Lung (tissue), 11 donors: ENCODE measurements at regions not wholly inside any gene's neighbourhood (a gene's known extent, or its start where the extent isn't known, plus 50 kb on each side); places are given as distances from the start of the nearest gene placed in this dataset.

Source experiments
- ATAC-seq: fragments of 200-7000 bp; cut with Tn5 transposase; one replicate; pipeline ENCODE4 v1.9.1; 2020; ENCODE audit warnings: moderate number of reproducible peaks; ENCODE audit not compliant: insufficient read depth, low FRiP score
- DNase-seq, 3 donors: peaks; one replicate each; pipeline ENCODE4 v3.0.0-alpha.2; 2013 to 2017
- H3K27ac ChIP-seq, 2 donors: one replicate each; pipeline ENCODE4 v1.5.1; 2013; ENCODE audit warnings: mild to moderate bottlenecking in 2 of 2, moderate library complexity in 2 of 2, control low read depth in 1 of 2, inconsistent platforms in 1 of 2, low read depth in 1 of 2, low read length in 1 of 2
- H3K27me3 ChIP-seq, 3 donors: one replicate each; pipeline ENCODE4 v1.5.1; 2013; ENCODE audit warnings: low read length in 2 of 3; ENCODE audit not compliant: control insufficient read depth in 3 of 3, insufficient read depth in 3 of 3
- H3K36me3 ChIP-seq, 4 donors: one replicate each; pipeline ENCODE4 v1.5.1; 2013; ENCODE audit warnings: low read length in 4 of 4, mild to moderate bottlenecking in 1 of 4, moderate library complexity in 1 of 4; ENCODE audit not compliant: control insufficient read depth in 4 of 4, insufficient read depth in 4 of 4
- H3K4me1 ChIP-seq, 5 donors: one replicate each; pipeline ENCODE4 v1.5.1; 2013; ENCODE audit warnings: low read length in 5 of 5, mild to moderate bottlenecking in 2 of 5, moderate library complexity in 1 of 5; ENCODE audit not compliant: control insufficient read depth in 5 of 5, insufficient read depth in 5 of 5
- H3K4me3 ChIP-seq: one replicate; pipeline ENCODE4 v1.5.1; 2013; ENCODE audit warnings: mild to moderate bottlenecking, control low read depth, moderate library complexity
- H3K9ac ChIP-seq, 2 donors: one replicate each; pipeline ENCODE4 v1.5.1; 2013; ENCODE audit warnings: low read length in 2 of 2, control low read depth in 1 of 2; ENCODE audit not compliant: insufficient read depth in 1 of 2
- H3K9me3 ChIP-seq, 4 donors: one replicate each; pipeline ENCODE4 v1.5.1; 2013; ENCODE audit warnings: low read length in 3 of 4, mild to moderate bottlenecking in 1 of 4, moderate library complexity in 1 of 4; ENCODE audit not compliant: control insufficient read depth in 4 of 4, insufficient read depth in 3 of 4
- WGBS, 2 donors: extraction: QIAGEN DNeasy Blood & Tissue Kit; methylation state at CpG; one replicate each; pipeline ENCODE4 v1.1.7; 2013; 5-methylcytosine and 5-hydroxymethylcytosine counted together
- TF ChIP-seq, protein P1 (sequence below): IDR thresholded peaks from 2 replicates; pipeline ENCODE4 v1.5.1; 2012; ENCODE audit warnings: mild to moderate bottlenecking; ENCODE audit errors: control extremely low read depth, extremely low read depth
- donor health status: control.
- donor health status: control.
- donor health status: Bipolar disorder and iron deficiency.
- donor health status: healthy.
- donor health status: DM: yes; HTN: yes; CAD: no.

GRCh38 chrX:121886557-121886956, 839.1 kb downstream of the GLUD2 start:
- H3K27ac ChIP-seq, result no peak overlapping the region
- H3K4me3 ChIP-seq, result no peak overlapping the region
- H3K36me3 ChIP-seq, result no peaks in the 10 kb centered on the region
- no peaks in the 10 kb centered on the region for H3K4me1 ChIP-seq
- H3K9ac ChIP-seq, result no peak overlapping the region
- H3K9me3 ChIP-seq, result no peaks in the 10 kb centered on the region
- no peaks in the 10 kb centered on the region for H3K27me3 ChIP-seq
- ATAC-seq (no peak), DNase-seq (no peak)
- TF ChIP-seq, protein P1, sequence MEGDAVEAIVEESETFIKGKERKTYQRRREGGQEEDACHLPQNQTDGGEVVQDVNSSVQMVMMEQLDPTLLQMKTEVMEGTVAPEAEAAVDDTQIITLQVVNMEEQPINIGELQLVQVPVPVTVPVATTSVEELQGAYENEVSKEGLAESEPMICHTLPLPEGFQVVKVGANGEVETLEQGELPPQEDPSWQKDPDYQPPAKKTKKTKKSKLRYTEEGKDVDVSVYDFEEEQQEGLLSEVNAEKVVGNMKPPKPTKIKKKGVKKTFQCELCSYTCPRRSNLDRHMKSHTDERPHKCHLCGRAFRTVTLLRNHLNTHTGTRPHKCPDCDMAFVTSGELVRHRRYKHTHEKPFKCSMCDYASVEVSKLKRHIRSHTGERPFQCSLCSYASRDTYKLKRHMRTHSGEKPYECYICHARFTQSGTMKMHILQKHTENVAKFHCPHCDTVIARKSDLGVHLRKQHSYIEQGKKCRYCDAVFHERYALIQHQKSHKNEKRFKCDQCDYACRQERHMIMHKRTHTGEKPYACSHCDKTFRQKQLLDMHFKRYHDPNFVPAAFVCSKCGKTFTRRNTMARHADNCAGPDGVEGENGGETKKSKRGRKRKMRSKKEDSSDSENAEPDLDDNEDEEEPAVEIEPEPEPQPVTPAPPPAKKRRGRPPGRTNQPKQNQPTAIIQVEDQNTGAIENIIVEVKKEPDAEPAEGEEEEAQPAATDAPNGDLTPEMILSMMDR, result no peak
- 45 to 60% methylated on average over 2 of the region's 2 CpGs for WGBS, 2 donors

DNA sequence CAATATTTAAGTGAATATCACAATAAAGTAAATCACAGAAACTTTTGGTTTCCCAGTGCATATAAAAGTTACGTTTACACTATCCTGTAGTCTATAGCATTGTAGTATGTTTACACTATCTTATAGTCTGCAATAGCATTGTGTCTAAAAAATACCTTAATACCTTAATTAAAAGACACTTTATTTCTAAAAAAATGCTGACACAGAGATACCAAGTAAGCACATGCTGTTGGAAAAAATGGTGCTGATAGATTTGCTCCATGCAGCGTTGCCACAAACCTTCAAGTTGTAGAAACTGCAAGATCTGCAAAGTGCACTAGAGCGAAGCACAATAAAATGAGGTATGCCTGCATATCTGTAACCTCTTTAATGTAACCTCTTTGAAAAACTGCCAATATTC, 847.3 kb downstream of the GLUD2 start:
- no peak for DNase-seq
- no peaks in the 10 kb centered on the region for H3K9me3 ChIP-seq
- H3K4me3 ChIP-seq, result no peak overlapping the region
- no peak overlapping the region for H3K27ac ChIP-seq
- WGBS, 2 donors, result 78 to 89% methylated on average over 3 of the region's 3 CpGs
- H3K4me1 ChIP-seq, result no peaks in the 10 kb centered on the region
- TF ChIP-seq, protein P1, result no peak
- no peaks in the 10 kb centered on the region for H3K36me3 ChIP-seq
- no peaks in the 10 kb centered on the region for H3K27me3 ChIP-seq
- no peak overlapping the region for H3K9ac ChIP-seq
- ATAC-seq, result no peak

- H3K9ac ChIP-seq, result no peak overlapping the region
- 52 to 90% methylated on average over 2 of the region's 2 CpGs for WGBS, 2 donors
- TF ChIP-seq, protein P1, result no peak
- H3K4me3 ChIP-seq, result no peak overlapping the region
- H3K9me3 ChIP-seq, result no peaks in the 10 kb centered on the region
- H3K27me3 ChIP-seq, result no peaks in the 10 kb centered on the region
- ATAC-seq (no peak), DNase-seq (no peak)
- H3K27ac ChIP-seq, result no peak overlapping the region
- no peaks in the 10 kb centered on the region for H3K4me1 ChIP-seq
- H3K36me3 ChIP-seq, result no peaks in the 10 kb centered on the region
Observed at GRCh38 chrX:121902463-121902862, 855.1 kb downstream of the GLUD2 start.

DNA sequence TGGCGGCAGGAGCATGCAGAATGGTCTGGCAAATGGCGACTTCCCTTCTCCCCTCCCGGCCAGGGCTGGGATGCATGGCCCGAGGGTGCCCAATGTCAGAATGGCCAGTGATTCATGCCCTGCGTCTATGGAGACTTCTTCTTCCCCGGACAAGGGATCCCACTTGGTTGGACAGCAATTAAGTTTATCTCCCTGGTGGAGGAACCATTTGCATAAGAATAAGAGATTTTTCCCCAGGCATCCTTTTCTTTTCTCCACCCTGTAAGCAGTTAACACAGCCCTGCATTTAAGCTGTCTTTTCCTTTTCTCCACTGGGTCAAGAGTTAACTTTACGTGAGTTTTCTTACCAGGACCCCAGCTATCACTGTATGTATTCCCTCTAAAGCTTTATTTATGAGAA, 856.6 kb downstream of the GLUD2 start:
- no peaks in the 10 kb centered on the region for H3K27me3 ChIP-seq
- ATAC-seq (no peak), DNase-seq (no peak)
- H3K9ac ChIP-seq, result no peak overlapping the region
- H3K4me1 ChIP-seq, result no peaks in the 10 kb centered on the region
- H3K9me3 ChIP-seq, result peaks cover 0 to 1% (median 0%) of the 10 kb centered on the region in 4 donors
- H3K4me3 ChIP-seq, result no peak overlapping the region
- no peak overlapping the region for H3K27ac ChIP-seq
- WGBS, 2 donors, result 72 to 96% methylated on average over 7 of the region's 7 CpGs
- TF ChIP-seq, protein P1, result no peak
- H3K36me3 ChIP-seq, result no peaks in the 10 kb centered on the region
